ENCODE measurements at regions not wholly inside any gene's neighbourhood (a gene's known extent, or its start where the extent isn't known, plus 50 kb on each side); places are given as distances from the start of the nearest gene placed in this dataset.

DNA sequence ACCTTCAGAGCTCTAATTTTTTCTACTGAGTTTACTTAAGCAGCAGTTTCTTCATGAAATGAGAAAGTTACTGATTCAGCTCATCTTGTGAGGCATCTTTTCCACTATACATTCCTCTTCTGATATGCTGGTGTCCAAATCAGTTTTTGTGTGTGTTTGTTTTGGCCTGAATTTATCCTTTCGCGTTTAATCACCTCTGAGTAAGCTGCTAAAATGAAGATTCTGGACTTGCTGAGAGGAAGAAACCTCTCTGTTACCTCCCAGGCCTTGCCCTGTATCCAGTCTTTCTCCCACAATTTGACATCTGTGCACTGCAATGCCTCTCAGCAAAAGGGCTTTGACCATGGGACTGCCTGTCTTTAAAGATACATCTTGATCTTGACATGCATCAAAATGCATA lies 536.2 kb upstream of the NRSN1 start:
- POLR2A ChIA-PET, result no interaction called here
- peak; percentile 3 for DNase-seq (ENCODE audit: unreplicated experiment)
- no TSS peak for BruUV-seq (replicated peaks)

DNA sequence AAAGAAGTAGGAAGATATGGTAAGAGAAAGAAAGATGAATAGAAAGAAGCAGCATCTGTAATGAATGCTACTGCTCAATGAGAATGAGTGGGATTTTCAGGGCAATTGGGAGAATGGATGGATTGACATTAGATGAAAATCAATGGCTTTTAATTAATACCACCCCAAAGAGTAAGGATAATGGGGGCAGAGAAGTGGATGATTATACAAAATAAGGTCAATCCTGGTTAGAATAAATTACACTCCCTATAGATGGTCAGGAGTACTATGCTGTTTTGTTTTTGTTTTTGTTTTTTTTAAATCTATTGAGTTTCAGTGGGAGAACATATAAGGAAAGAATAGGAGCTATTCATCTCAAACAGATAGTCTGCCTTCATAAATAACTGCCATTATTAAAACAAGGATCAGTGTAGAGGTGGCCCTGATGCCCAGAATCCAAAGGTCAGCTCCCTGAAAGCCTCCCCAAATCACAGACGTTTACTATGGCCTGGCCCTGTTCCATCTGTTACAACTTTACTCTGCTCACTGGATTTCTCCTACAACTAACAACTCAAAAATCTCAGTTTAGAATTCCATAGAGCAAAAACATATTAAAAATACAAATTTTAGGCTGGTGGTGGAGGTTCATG lies 535.4 kb upstream of the NRSN1 start:
- POLR2A ChIA-PET, result no interaction called here
- TF ChIP-seq, protein P1, sequence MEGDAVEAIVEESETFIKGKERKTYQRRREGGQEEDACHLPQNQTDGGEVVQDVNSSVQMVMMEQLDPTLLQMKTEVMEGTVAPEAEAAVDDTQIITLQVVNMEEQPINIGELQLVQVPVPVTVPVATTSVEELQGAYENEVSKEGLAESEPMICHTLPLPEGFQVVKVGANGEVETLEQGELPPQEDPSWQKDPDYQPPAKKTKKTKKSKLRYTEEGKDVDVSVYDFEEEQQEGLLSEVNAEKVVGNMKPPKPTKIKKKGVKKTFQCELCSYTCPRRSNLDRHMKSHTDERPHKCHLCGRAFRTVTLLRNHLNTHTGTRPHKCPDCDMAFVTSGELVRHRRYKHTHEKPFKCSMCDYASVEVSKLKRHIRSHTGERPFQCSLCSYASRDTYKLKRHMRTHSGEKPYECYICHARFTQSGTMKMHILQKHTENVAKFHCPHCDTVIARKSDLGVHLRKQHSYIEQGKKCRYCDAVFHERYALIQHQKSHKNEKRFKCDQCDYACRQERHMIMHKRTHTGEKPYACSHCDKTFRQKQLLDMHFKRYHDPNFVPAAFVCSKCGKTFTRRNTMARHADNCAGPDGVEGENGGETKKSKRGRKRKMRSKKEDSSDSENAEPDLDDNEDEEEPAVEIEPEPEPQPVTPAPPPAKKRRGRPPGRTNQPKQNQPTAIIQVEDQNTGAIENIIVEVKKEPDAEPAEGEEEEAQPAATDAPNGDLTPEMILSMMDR (IDR thresholded peaks at IDR 0.05; ENCODE audit: unreplicated experiment), result no peak
- CTCF ChIA-PET, result no interaction called here
- DNase-seq (ENCODE audit: unreplicated experiment), result no peak
- peaks cover 8% of the 10 kb centered on the region for H3K4me1 Mint-ChIP-seq (ENCODE audit: insufficient read depth, unreplicated experiment)
- no peak overlapping the region for H3K4me3 Mint-ChIP-seq (ENCODE audit: unreplicated experiment)
- no peaks in the 10 kb centered on the region for H3K27me3 Mint-ChIP-seq (ENCODE audit: insufficient read depth, unreplicated experiment)
- no peaks in the 10 kb centered on the region for H3K36me3 Mint-ChIP-seq (ENCODE audit: insufficient read depth, unreplicated experiment)
- BruUV-seq (replicated peaks), result no TSS peak
- H3K27ac Mint-ChIP-seq (ENCODE audit: low read depth, unreplicated experiment), result no peak overlapping the region
- H3K9me3 Mint-ChIP-seq (ENCODE audit: unreplicated experiment), result peaks cover 7% of the 10 kb centered on the region
- intact Hi-C loops (cut with micrococcal nuclease), result no loop called here

More for the DNA sequence above, 536.2 kb upstream of the NRSN1 start:
- H3K36me3 Mint-ChIP-seq (ENCODE audit: insufficient read depth, unreplicated experiment), result no peaks in the 10 kb centered on the region
- TF ChIP-seq, protein P1 (IDR thresholded peaks at IDR 0.05; ENCODE audit: unreplicated experiment), result no peak
- intact Hi-C loops (cut with micrococcal nuclease), result no loop called here
- no peaks in the 10 kb centered on the region for H3K9me3 Mint-ChIP-seq (ENCODE audit: unreplicated experiment)
- H3K27me3 Mint-ChIP-seq (ENCODE audit: insufficient read depth, unreplicated experiment), result no peaks in the 10 kb centered on the region
- no peak overlapping the region for H3K4me3 Mint-ChIP-seq (ENCODE audit: unreplicated experiment)
- peaks cover 9% of the 10 kb centered on the region for H3K4me1 Mint-ChIP-seq (ENCODE audit: insufficient read depth, unreplicated experiment)
- H3K27ac Mint-ChIP-seq (ENCODE audit: low read depth, unreplicated experiment), result peak overlapping the region; percentile 65
- CTCF ChIA-PET, result no interaction called here

DNA sequence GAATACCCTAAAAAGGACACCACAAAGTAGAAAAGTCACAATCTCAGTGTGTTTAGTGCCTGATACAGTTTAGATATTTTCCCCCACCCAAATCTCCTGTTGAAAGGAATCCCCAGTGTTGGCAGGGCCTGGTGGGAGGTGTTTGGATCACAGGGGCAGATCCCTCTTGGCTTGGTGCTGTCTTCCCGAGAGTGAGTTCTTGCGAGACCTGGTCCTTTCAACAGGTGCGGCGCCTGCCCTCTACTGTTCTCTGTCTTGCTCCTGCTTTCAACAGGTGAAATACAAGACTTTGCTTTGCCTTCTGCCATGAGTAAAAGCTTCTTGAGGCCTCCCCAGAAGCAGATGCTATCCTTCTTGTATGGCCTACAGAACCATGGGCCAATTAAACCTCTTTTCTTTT lies 534.3 kb upstream of the NRSN1 start:
- no peaks in the 10 kb centered on the region for H3K27me3 Mint-ChIP-seq (ENCODE audit: insufficient read depth, unreplicated experiment)
- no peaks in the 10 kb centered on the region for H3K36me3 Mint-ChIP-seq (ENCODE audit: insufficient read depth, unreplicated experiment)
- peaks cover 7% of the 10 kb centered on the region for H3K9me3 Mint-ChIP-seq (ENCODE audit: unreplicated experiment)
- intact Hi-C loops (cut with micrococcal nuclease), result no loop called here
- ChIA-PET POLR2A (no interaction called here), CTCF (interaction anchor here (0.7 kb wide), 1 partner anchor 28 kb away, joined by 7 read pairs; no protein-coding TSS in a partner anchor)
- H3K4me1 Mint-ChIP-seq (ENCODE audit: insufficient read depth, unreplicated experiment), result peaks cover 8% of the 10 kb centered on the region
- H3K4me3 Mint-ChIP-seq (ENCODE audit: unreplicated experiment), result no peak overlapping the region
- no peak overlapping the region for H3K27ac Mint-ChIP-seq (ENCODE audit: low read depth, unreplicated experiment)
- BruUV-seq (replicated peaks), result no TSS peak
- TF ChIP-seq, protein P1 (IDR thresholded peaks at IDR 0.05; ENCODE audit: unreplicated experiment), result no peak
- DNase-seq (ENCODE audit: unreplicated experiment), result no peak

DNA sequence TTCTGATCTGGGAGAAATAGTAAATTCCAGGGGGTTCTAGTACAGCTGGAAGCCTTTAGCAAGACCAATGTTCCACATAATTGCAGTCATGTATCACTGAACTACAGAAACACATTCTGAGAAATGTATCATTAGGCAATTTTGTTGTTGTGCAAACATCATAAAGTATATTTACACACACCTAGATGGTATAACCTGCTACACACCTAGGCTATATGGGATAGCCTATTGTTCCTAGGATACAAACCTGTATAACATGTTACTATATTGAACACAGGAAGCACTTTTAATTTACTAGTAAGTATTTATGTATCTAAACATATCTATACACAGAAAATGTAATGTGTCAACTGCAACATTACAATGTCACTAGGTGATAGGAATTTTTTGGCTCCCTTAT lies 525.9 kb upstream of the NRSN1 start:
- Mint-ChIP-seq H3K9me3 (ENCODE audit: unreplicated experiment) (peaks cover 16% of the 10 kb centered on the region), H3K4me3 (ENCODE audit: unreplicated experiment) (no peak overlapping the region), H3K27ac (ENCODE audit: low read depth, unreplicated experiment) (no peak overlapping the region), H3K27me3 (ENCODE audit: insufficient read depth, unreplicated experiment) (no peaks in the 10 kb centered on the region), H3K36me3 (ENCODE audit: insufficient read depth, unreplicated experiment) (peaks cover 11% of the 10 kb centered on the region), H3K4me1 (ENCODE audit: insufficient read depth, unreplicated experiment) (no peaks in the 10 kb centered on the region)
- ChIA-PET POLR2A (no interaction called here), CTCF (no interaction called here)
- intact Hi-C loops (cut with micrococcal nuclease), result no loop called here
- DNase-seq (ENCODE audit: unreplicated experiment), result no peak
- TF ChIP-seq, protein P1 (IDR thresholded peaks at IDR 0.05; ENCODE audit: unreplicated experiment), result no peak
- BruUV-seq (replicated peaks), result no TSS peak
